ENCODE measurements at regions not wholly inside any gene's neighbourhood (a gene's known extent, or its start where the extent isn't known, plus 50 kb on each side); places are given as distances from the start of the nearest gene placed in this dataset.

DNA sequence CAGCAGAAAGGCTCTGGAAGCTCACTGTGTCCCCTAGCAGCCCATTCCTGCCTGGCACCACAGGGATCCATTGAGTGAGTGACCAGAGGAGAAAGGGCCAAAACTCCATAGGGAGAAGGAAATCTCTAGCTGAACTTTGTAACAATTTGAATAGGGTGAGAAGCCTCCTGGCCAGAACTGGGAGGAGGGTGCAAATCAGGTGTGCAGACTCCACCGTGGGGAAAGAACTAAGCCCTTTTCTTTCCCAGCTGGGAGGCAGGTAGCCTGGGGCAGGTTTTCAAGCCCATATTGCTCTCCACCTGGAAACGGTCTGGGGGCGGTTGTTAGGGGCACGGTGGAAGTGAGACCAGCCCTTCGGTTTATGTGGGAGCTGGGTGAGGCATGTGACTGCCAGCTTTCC lies 227.2 kb downstream of the SNCA start:
- TF ChIP-seq RAD21 (IDR thresholded peaks at IDR 0.05; ENCODE audit: insufficient read depth, low read depth, low read length) (no peak), CHD4 (IDR thresholded peaks at IDR 0.05) (no peak)
